ENCODE measurements at regions not wholly inside any gene's neighbourhood (a gene's known extent, or its start where the extent isn't known, plus 50 kb on each side); places are given as distances from the start of the nearest gene placed in this dataset.

DNA sequence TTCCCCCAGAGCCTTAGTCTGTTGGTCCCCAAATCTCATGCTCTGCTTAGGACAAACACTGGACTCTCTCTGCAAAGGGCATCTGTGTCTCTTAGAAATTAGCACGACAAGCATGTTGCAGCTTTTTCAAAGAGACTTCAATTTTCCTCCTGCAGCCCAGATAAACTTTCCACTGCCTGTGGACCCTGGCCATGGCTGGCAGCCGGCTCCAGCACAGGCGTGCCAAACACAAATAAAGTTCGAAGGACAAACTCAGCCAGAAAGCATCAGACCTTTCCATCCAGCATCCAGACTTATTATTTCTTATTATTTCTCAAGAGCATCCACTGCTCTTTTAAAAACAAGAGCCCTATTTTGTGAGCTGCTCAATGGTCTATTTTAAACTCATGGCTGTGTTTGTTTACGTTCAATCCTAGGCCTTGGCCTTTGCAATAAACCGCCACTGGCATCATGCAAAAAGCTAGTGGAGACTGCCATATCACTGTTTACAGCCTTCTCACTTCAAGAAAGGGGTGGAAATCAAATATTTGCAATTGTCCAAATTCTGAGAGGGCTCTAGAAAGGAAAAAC, 300.8 kb downstream of the BCL11A start:
- DNase-seq: no peak
- Histone ChIP-seq H3K36me3 (no peaks in the 10 kb centered on the region), H3K9me3 (ENCODE audit: severe bottlenecking) (no peaks in the 10 kb centered on the region), H3K27ac (no peak overlapping the region), H3K27me3 (ENCODE audit: insufficient read depth, low read depth, severe bottlenecking) (no peaks in the 10 kb centered on the region), H3K4me3 (ENCODE audit: low read depth, low read length) (no peak overlapping the region)
- TF ChIP-seq, protein P1, sequence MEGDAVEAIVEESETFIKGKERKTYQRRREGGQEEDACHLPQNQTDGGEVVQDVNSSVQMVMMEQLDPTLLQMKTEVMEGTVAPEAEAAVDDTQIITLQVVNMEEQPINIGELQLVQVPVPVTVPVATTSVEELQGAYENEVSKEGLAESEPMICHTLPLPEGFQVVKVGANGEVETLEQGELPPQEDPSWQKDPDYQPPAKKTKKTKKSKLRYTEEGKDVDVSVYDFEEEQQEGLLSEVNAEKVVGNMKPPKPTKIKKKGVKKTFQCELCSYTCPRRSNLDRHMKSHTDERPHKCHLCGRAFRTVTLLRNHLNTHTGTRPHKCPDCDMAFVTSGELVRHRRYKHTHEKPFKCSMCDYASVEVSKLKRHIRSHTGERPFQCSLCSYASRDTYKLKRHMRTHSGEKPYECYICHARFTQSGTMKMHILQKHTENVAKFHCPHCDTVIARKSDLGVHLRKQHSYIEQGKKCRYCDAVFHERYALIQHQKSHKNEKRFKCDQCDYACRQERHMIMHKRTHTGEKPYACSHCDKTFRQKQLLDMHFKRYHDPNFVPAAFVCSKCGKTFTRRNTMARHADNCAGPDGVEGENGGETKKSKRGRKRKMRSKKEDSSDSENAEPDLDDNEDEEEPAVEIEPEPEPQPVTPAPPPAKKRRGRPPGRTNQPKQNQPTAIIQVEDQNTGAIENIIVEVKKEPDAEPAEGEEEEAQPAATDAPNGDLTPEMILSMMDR (IDR thresholded peaks at IDR 0.05; ENCODE audit: low read depth, low read length): no peak

DNA sequence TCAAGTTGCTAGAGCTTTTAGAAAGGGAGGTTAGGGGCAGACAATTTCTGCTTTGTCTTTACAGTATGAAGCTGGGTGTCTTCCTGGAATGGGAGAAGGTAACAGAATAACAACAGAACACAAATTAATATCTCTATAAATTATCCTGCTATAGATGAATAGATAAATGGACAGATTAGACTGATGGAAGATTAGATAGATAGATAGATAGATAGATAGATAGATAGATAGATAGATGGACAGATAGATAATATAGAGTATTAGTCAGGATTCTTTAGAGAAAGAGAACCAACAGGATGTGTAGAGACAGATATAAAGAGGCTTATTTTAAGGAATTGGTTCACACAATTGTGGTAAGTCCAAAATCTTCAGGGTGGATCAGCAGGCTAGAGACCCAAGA, 302.2 kb downstream of the BCL11A start:
- Histone ChIP-seq H3K4me3 (ENCODE audit: low read depth, low read length) (no peak overlapping the region), H3K36me3 (no peaks in the 10 kb centered on the region), H3K27ac (no peak overlapping the region), H3K9me3 (ENCODE audit: severe bottlenecking) (no peaks in the 10 kb centered on the region), H3K27me3 (ENCODE audit: insufficient read depth, low read depth, severe bottlenecking) (no peaks in the 10 kb centered on the region)
- no peak for DNase-seq
- TF ChIP-seq, protein P1 (IDR thresholded peaks at IDR 0.05; ENCODE audit: low read depth, low read length): no peak

DNA sequence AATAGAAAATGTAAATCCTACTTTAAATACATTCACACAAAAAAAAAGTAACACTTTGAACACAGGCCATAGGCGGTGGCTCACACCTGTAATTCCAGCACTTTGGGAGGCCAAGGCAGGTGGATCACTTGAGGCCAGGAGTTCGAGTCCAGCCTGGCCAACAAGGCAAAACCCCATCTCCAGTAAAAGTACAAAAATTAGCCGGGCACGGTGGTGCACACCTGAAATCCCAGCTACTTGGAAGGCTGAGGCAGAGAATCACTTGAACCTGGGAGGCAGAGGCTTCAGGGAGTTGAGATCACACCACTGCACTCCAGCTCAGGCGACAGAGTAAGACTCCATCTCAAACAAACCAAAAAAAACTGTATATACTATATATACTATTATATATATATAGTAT, 303.6 kb downstream of the BCL11A start:
- Histone ChIP-seq H3K4me3 (ENCODE audit: low read depth, low read length) (no peak overlapping the region), H3K9me3 (ENCODE audit: severe bottlenecking) (no peaks in the 10 kb centered on the region), H3K27ac (no peak overlapping the region), H3K36me3 (no peaks in the 10 kb centered on the region), H3K27me3 (ENCODE audit: insufficient read depth, low read depth, severe bottlenecking) (no peaks in the 10 kb centered on the region)
- DNase-seq: no peak
- TF ChIP-seq, protein P1 (IDR thresholded peaks at IDR 0.05; ENCODE audit: low read depth, low read length): no peak

DNA sequence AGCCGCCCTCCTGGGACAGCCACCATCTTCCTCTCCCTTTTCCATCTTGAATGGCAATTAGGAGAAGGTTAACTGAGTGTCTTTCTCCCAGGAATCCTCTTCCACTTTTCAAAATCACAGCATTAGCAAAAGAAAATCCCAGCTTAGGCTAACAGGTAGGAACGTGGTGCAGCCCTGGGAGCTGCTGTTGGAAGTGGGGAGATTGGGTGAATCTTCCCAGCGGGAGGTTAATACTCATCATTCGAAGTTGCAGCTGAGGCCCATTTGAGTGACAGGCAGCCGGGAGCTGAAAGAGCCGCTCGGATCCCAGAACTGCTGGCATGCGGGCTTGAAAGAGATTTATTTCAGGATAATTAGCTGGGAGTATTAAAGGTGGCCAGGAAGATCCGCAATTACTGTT, 306.0 kb downstream of the BCL11A start:
- DNase-seq: peak; percentile 93
- H3K36me3 ChIP-seq: no peaks in the 10 kb centered on the region
- H3K27me3 ChIP-seq (ENCODE audit: insufficient read depth, low read depth, severe bottlenecking): no peaks in the 10 kb centered on the region
- no peak overlapping the region for H3K27ac ChIP-seq
- H3K4me3 ChIP-seq (ENCODE audit: low read depth, low read length): no peak overlapping the region
- TF ChIP-seq, protein P1 (IDR thresholded peaks at IDR 0.05; ENCODE audit: low read depth, low read length): no peak
- peaks cover 6% of the 10 kb centered on the region for H3K9me3 ChIP-seq (ENCODE audit: severe bottlenecking)

DNA sequence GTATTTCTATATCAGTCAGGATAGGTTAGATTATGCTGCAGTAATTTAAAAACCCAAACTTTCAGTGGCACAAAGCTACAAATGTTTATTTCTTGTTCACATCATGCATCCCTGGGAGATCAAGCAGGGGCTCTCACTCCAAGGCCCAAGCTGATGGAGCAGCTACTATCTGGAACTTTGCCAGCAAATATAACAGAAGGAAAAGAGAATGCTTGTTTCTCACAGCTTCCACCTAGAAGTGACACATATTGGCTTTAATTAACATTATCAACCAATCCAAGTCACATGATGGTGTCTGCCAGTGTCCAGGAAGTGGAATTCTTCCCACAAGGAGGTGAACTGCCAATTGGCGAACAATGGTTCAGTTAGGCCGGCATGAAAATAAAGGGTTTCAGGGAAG, 306.9 kb downstream of the BCL11A start:
- Histone ChIP-seq H3K4me3 (ENCODE audit: low read depth, low read length) (no peak overlapping the region), H3K27ac (no peak overlapping the region), H3K36me3 (no peaks in the 10 kb centered on the region), H3K9me3 (ENCODE audit: severe bottlenecking) (peaks cover 6% of the 10 kb centered on the region), H3K27me3 (ENCODE audit: insufficient read depth, low read depth, severe bottlenecking) (no peaks in the 10 kb centered on the region)
- TF ChIP-seq, protein P1 (IDR thresholded peaks at IDR 0.05; ENCODE audit: low read depth, low read length): no peak
- no peak for DNase-seq

Measured in WERI-Rb-1 (cell line).